Brain microvascular endothelial cell (primary cell): ENCODE measurements at regions not wholly inside any gene's neighbourhood (a gene's known extent, or its start where the extent isn't known, plus 50 kb on each side); places are given as distances from the start of the nearest gene placed in this dataset.

ENCODE experiments used
- DNase-seq: peaks from one replicate; pipeline ENCODE4 v3.0.0-alpha.2; 2020
- H3K27ac ChIP-seq: fragments of 250-450 bp; sonication (Bioruptor Pico); 2 replicates; pipeline ENCODE4 v1.5.1; 2020; ENCODE audit warnings: mild to moderate bottlenecking, moderate library complexity
- H3K27me3 ChIP-seq: fragments of 250-450 bp; sonication (Bioruptor Pico); replicated peaks from 2 replicates; pipeline ENCODE4 v1.5.1; 2020; ENCODE audit warnings: mild to moderate bottlenecking
- H3K36me3 ChIP-seq: fragments of 250-450 bp; sonication (Bioruptor Pico); replicated peaks from 2 replicates; pipeline ENCODE4 v1.5.1; 2020; ENCODE audit warnings: mild to moderate bottlenecking
- H3K4me3 ChIP-seq: 2 replicates; pipeline ENCODE4 v1.5.1; 2011; ENCODE audit warnings: low read depth, mild to moderate bottlenecking, control low read depth, low read length, moderate library complexity
- CTCF ChIP-seq: IDR thresholded peaks from 2 replicates; pipeline ENCODE4 v1.5.1; 2011; ENCODE audit warnings: low read depth, mild to moderate bottlenecking, moderate library complexity, low read length, control low read depth, inconsistent platforms; ENCODE audit errors: missing control alignments
- in situ Hi-C: cut with HindIII; loops from 2 replicates; pipeline ENCODE4 v1.10.0; 2017; ENCODE audit warnings: low sequenced_read_pairs, low pct_ligation_motif_present

DNA sequence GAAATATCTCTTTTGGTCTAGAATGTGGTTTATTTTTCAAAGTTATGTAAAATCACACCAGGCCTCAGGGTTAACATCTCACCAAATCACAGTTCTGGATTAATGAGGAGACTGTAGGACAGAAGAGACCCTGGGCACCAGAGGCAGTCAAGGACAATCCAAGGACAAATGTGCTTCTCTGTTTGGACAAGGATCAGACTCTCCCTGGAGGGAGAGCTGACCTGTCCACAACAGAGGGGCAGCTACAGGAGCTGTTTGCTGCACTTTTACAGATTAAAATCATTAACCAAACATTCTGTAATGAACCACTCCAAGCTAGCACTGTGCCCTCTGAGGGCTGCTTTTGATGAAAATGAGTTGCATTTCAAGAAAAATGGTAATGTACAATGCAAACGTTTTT, 690.6 kb upstream of the SLC8A1 start:
- no peak overlapping the region for H3K4me3 ChIP-seq
- no peaks in the 10 kb centered on the region for H3K36me3 ChIP-seq
- in situ Hi-C loops, result no loop called here
- TF ChIP-seq CTCF, result no peak
- H3K27ac ChIP-seq, result no peak overlapping the region
- H3K27me3 ChIP-seq, result no peaks in the 10 kb centered on the region
- DNase-seq, result no peak

- Histone ChIP-seq H3K36me3 (no peaks in the 10 kb centered on the region), H3K27me3 (no peaks in the 10 kb centered on the region), H3K4me3 (no peak overlapping the region), H3K27ac (no peak overlapping the region)
- no peak for DNase-seq
- in situ Hi-C loops, result no loop called here
- no peak for TF ChIP-seq CTCF
Observed at GRCh38 chr2:41145066-41145465, 693.2 kb upstream of the SLC8A1 start.

DNA sequence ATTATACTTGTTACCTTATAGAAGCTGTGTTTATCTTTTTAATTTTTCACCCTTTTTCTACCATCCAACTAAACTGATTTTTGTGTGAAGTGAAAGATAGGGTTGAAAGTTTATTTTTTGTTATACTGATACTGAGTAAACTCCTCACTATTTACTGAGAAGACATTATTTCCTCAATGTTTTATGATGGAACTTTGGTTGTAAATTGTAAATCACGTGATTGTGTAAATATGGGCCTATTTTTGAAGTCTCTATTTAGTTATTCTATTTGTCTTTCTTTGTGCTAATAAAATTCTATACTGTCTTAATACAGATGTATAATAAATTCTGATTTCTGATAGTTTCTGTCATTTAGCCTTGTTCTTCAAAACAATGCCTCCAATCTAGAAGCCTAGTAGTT, 697.2 kb upstream of the SLC8A1 start:
- no peak overlapping the region for H3K4me3 ChIP-seq
- no peaks in the 10 kb centered on the region for H3K27me3 ChIP-seq
- no peak for DNase-seq
- in situ Hi-C loops, result no loop called here
- no peak for TF ChIP-seq CTCF
- no peaks in the 10 kb centered on the region for H3K36me3 ChIP-seq
- no peak overlapping the region for H3K27ac ChIP-seq

GRCh38 chr2:41151746-41152145, 699.9 kb upstream of the SLC8A1 start:
- DNase-seq, result peak; percentile 25
- Histone ChIP-seq H3K36me3 (no peaks in the 10 kb centered on the region), H3K27me3 (no peaks in the 10 kb centered on the region), H3K4me3 (no peak overlapping the region), H3K27ac (no peak overlapping the region)
- no peak for TF ChIP-seq CTCF
- in situ Hi-C loops, result no loop called here

DNA sequence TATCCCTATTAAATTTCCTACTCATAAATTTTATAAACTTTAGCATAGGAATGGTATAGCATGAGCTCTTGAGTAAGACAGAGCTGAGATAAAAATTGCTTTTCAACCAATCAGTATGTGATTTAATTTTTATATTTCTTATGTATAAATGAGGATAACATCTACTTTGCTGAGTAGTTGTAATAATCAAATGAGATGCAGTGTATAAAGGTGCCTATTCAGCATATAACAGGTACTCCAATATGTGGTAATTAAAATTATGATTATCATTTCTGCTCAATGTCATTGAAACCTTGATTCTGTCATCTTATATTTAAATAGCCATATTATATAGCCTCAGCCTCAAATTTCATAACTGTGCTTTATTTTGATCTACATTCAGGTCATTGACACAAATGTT, 700.4 kb upstream of the SLC8A1 start:
- in situ Hi-C loops, result no loop called here
- H3K27ac ChIP-seq, result no peak overlapping the region
- no peak for DNase-seq
- no peaks in the 10 kb centered on the region for H3K36me3 ChIP-seq
- no peaks in the 10 kb centered on the region for H3K27me3 ChIP-seq
- no peak overlapping the region for H3K4me3 ChIP-seq
- TF ChIP-seq CTCF, result no peak

- in situ Hi-C loops, result no loop called here
- Histone ChIP-seq H3K36me3 (no peaks in the 10 kb centered on the region), H3K27ac (no peak overlapping the region), H3K27me3 (no peaks in the 10 kb centered on the region), H3K4me3 (no peak overlapping the region)
- TF ChIP-seq CTCF, result no peak
- no peak for DNase-seq
Observed at GRCh38 chr2:41160439-41160838, 708.5 kb upstream of the SLC8A1 start.
